Amniotic stem cell (primary cell): ENCODE measurements at regions not wholly inside any gene's neighbourhood (a gene's known extent, or its start where the extent isn't known, plus 50 kb on each side); places are given as distances from the start of the nearest gene placed in this dataset.

Source experiments
- DNase-seq: peaks from one replicate; lab custom pipeline; 2025; lab: John Stamatoyannopoulos, UW

DNA sequence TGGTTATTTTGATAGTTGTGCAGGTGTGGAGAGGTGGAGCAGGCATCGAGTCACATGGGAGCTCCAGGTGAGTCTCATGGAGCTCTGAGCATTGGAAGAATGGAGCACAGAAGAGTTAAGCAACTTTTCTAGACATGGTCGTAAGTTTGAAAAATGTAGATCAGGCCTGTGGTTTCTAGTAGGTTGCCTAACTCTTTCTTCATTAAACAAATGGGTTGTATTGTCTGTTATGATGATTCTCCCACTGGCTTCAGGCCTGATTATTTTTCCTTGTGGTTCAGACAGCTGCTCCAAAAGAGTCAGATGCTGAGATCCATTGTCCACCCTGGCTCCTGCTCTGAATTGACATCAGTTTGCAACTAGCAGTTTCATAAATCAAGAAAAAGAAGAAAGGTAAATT is 80.3 kb upstream of the RPS23 start:
- no peak for DNase-seq

DNA sequence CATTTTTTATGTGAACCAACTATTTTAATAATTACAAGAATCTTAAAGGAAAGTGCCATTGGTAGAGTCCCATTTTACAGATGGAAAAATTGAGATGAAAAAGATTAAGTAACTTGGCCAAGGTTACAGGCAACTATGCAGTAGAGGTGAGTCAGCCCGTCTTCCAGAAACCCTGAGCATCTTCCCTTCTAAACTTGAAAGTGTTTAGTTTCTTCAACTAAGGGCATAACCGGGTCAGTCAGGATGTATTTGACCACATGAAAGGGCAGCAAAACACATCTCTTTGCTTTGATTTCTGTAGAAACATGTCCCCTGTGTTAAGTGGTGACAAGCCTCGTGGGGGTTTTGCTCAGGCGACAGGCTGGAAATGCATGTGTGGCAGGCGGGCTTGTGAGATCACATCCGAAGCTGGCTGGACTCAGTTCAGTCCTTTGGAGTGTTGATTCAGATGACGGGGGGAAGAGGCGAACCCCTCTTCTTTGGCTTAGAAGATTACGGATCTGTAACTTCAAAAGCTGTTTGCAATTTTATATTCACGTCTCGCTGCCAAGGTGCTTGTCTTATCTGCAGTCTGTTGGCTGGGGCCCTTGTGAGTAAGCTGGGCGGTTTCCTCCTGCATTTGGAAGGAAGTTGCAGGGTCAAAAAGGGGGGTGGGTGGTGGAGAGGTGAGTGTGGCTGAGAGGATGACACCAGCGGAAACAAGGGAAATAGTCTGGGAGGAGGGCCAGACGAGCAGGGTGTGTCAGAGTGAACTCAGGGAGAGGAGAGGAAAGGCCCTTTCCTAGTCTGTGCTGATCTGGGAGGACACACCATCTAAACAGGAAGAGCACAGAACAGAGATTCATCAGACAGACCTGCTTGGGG is 78.9 kb upstream of the RPS23 start:
- DNase-seq: peak; percentile 47

DNA sequence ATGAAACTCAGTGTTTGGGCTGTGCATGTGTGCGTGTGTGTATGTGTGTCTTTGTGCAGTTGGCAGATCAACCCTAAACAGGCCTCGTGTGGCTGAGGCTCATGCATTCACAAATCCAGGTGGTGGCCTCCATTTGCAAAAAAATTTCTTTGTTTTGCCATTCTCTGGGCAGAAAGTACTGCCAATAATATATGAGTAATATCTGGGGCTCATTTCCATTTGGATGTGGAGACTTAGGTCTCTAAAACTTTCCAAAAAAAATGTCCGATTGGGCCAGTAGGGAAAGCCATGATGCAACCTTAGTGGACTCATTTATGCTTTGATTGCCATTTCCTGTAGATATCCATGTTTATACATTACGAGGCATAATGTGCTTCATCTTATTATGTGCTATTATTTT is 77.9 kb upstream of the RPS23 start:
- no peak for DNase-seq

DNA sequence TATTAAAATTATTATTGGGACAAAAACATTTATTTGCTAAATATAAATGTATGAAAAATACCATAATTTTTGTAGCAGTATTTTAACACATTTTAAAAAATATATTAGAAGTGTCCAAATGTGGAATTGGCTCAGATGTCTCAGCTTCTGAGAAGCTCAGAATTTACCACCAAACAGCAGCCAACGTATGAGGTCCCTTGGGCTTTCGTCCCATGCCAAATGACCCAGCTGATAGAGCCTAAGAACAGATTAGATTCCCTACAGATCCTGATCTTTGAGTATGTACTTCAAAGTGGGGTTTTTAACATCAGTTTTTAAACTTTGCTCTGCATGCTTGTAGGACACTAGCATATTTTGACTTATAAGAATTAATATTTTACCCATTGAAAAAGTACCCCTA is 77.3 kb upstream of the RPS23 start:
- no peak for DNase-seq

DNA sequence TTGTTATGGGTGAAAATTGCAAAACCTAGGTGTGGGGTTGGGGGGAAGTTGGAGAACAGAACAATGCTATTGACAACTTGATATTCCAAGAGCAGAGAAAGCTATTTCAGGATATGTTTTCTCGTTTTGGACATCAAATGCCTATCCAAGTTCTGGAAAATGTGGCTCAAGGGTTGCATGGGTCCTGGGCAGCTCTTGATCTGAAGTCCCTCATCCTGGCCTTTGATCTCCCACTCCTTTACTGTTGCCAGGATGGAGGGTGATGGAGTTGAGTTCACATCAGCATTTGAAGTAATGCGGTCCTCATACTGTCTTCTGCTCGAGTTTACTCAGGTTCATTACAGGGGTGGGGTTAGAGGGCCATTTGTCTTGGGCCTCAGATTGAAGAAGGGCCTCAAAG is 76.9 kb upstream of the RPS23 start:
- no peak for DNase-seq

DNA sequence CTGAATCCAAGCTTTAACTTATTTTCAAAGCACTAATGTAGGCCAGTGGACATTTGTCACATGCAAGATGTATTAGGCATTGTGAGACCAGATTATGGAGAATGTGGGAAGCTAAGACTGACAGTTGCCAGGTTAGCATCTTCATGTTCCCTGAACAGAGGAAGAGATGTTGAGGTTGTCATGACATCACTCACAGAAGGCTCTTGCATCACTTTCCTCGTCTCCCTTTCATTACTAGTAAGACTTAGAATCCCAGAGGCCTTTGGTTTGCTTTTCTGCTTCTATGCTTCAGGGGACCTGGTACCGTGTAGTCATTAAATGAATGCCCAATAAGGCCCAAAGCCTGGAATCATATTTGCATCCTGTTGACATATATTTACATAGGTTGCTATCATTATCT is 76.4 kb upstream of the RPS23 start:
- no peak for DNase-seq

DNA sequence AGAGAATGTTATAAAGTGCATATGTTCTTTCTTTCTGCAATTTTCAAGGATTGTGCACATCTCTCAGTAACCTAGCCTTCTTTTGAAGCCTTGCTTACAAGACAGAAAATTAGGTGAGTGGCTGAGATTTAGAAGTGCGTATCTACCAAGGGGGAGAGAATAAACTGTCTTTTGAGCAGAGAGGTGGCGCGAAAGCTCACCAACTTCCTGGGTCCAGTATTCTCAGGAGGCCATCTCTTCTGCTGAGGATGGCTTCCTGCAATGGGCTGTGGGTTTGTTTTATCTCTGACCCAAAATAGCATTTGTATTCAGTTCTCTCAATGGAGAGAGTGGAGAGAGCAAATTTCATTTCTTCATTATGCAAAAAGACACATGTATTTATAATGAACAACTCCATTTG is 75.4 kb upstream of the RPS23 start:
- DNase-seq: no peak

DNA sequence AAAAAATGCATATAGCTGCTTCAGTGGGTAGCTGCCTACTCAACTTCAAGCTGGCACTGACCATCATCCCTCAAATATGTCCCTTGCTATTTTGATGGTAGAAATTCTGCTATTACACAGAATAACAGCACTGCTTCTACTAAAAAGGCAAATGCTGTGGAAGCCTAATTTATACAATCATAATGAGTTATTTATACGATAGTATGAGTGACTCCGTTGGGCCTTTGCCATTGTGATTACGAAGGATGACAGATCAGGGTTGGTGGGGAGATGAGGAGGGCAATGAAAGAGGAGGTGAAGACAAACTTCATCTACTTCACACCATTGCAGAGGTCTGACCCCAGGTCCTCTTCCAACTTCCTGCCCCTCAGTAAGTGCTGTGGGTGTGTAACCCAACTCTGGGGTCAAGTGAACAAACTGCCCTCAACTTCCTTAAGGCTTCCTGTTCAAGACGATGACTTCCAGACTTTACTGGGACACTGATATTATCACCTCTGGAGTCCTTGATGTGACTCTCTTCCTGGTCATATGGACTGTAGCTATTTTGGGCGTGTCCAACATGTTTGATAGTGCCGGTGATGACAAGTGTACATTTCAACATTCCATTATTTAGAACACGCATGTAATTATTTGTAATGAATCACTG is 74.1 kb upstream of the RPS23 start:
- DNase-seq: no peak

DNA sequence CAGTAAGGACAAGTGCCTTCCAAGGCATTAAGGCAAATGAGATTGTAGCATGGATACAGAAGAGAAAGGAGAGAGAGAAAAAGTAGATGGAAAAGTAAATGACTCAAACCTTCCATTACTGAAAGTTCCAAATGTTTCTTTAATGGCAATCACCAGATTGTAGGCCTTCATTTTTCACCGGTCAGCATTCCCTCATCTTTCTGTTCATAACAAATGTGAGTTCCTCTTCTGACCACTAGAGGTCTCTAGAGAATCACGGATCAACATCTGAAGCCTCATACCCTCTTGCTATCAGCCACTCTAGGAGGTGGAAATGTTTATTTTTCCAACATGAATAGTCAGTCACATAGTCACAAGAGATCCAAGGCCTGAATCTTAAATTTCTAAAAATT is 73.6 kb upstream of the RPS23 start:
- DNase-seq: no peak

DNA sequence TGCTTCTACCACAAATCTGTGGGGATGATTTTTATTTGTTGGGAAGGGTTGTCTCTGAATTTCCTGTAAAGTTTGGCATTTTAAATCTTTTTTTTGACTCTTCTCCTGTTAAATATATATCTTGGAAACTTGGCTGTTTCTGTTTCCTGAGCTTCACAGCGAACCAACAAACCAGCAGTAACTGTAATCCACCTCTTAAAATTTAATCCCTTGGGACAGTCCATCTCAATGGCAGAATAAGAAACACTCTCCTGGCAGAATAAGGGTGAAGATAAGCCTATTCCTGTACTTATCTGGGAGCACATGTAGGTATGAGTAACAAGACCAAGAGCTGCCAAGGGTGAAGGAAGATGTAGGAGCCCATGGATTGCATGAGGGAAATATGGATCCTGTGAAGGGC is 73.1 kb upstream of the RPS23 start:
- DNase-seq: no peak

DNA sequence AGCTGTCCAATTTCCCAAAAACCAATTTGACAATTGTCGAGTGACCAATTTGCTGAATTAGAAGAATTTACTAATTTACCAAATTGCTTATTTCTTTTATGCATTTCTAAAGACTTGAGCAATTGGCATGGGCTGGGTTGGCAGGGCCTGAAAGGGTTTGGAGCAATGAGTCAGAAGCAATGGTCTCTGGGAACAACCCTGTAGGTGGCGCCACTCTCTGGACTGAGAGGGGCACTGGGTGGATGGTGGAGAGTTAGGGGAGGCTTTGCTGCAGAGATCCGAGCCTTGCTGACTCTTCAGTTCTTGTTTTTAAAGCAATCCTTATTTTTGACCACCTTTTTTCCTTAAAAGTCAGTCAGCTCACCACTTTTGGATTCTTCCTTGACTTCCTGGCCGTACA is 71.5 kb upstream of the RPS23 start:
- no peak for DNase-seq

DNA sequence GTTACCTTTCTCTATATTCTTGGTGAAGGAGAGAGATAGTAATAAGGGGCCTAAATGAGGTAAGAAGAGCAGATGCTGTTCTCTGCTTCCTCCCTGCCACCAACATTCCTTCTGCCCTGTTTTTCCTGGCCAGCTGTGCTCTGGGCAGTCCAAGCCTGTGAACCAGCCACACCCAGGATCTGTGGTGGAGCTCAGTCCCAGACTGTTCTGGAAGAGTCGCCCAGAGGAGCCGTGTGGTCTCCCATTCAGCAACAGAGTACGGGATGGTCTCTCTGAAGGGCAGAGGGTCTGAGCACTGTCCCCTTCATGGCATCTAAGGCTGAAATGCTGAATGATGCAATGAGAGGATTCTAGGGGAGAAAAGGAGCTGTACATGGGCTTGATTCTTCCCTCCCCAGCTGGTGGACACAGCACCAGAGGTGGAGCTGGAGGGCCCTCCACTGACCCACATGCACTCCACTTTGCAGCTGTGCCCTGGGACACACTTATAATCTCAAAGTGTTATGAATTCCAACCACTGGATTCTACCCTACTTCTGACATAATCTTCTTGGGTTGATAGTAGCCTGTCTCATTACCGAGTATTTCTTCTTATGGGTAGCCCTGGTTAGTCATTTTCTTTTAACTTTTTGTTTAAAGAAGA is 70.8 kb upstream of the RPS23 start:
- DNase-seq: no peak

DNA sequence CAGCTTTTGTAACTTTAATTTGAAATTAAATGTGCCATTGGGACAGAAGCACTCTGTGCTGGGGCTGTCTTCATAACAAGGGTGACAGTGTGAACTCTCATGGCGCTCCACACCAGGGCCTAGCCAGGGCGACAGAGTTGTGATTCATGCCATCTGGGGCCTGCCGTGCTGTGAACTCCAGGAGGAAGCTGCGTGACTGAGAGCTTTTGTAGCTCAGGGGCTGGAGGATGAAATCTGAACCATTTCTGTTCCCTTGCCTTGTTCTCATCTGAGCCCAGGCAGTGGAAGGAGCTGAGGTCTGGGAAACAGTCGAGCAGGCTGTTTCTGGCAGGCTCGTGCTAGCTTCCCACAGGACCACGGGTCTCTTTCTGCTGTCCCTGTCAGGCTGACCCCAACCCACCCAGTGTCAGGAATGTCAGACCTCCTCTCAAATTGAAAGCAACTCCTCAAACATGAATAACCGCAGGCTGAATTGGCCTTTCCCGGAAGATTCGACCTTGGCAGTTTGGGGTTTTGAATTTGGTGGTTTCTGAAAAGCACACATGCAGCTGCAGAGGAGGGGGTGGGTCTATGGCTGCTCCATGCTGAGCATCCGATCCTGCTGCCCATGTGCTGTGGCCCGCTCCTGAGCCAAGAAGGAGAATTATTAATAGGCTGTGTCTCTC is 69.2 kb upstream of the RPS23 start:
- DNase-seq: peak; percentile 69

DNA sequence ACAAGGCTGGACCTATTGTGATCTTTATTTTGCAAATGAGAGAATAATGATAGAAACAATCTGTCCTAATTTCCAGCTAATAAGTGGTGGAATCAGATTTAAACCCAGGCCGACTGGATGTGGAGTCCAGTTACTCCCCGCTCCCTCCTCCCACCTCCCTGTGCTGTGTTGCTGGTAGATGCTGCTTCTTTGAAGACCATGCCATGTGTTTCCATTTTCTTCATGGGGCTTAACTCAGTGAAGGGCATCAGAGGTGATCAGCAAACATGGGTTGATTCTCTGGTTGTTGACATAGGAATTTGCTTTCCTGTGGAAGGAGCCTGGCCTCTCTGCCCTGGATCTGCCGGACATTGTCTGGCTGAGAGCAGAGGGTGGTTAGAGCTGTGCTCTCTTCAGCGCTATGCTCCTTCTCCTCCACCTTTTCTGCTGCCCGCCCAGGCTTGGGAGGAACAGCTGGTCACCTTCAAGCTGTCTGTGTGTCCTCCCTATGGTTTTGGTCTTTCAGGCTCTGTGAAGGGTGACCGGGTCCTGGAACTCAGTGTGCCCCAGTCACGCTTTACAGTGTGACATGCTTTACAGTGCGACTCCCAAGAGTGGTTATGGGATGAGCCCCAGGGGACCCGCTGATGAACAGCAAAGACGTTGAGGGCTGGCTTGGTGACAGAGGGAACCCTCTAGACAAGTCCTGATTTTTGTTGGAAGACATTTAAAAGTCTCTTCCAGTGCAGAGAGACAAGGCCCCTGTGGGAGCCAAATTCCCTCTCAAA is 68.4 kb upstream of the RPS23 start:
- no peak for DNase-seq

DNA sequence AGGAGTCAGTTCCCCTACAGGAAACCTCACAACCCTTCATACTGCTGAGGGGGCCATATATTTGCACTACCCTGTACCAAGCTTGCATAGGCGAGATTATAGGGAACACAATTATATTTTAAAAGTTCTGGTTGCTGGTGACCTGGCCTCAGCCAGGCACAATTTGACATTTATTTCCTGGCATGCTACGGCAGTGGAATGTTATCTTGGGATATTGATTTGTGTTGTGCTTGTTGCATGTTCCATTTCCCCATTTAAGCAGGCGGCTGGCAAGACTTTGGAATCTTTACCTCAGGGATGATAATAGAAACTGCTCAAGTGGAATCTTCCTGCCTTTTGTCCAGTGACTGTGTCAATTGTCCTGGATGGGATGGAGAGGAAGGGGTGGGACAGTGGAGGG is 67.0 kb upstream of the RPS23 start:
- DNase-seq: no peak

DNA sequence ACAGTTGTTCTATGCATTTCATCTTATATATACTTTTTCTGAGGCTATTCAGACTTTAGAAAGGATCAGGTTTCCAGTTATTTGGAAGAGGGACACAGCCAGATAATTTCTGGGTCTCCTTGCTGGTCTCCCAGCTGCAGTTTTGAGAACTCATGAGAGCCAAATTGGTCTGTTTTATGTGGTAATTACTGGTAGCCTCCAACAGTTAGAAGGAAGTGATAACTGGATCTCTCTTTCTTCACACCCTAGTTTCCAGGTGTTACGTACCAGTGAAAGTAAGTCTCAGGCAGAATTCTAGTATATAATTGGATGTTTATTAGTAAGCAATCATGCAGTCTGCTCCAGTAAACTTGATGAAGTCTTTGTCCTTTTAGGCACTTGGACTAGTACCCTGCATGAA is 63.2 kb upstream of the RPS23 start:
- DNase-seq: no peak

DNA sequence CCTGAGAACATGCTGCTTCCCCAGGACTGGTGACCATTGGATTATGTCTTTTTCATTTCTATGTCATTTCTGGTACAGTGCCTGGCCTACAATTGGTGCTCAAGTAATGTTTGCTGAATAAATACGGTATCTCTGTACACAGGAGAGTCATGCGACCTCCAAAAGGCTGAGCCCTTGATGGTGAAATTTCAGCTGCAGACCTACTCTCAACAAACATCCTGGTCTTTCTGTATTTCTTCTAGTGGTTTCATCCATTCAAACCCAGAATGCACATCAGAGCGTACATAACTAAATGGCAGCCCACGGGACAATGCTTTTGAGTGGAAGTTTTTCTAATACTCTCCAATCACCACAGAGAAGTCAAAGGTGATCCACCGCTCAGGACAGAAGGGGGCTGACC is 62.6 kb upstream of the RPS23 start:
- DNase-seq: no peak

DNA sequence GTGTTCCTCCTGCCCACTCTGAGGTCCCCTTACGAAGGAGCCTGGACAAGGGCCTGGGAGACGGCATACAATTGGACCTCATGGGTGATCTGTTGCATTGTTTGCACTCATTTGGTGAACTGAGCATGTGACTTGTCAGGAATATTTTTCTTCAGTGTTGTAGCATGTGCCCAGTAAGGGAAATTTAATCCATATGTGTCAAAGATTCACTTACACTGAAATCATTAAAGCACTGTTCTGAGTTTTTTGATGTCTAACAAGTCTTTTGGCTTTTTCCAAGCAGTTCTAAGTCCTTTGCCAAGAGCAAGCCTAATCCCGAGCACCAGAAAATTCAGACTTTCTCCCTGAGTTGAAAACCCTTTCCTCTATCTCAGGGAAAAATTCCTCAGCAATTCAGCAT is 61.6 kb upstream of the RPS23 start:
- no peak for DNase-seq

DNA sequence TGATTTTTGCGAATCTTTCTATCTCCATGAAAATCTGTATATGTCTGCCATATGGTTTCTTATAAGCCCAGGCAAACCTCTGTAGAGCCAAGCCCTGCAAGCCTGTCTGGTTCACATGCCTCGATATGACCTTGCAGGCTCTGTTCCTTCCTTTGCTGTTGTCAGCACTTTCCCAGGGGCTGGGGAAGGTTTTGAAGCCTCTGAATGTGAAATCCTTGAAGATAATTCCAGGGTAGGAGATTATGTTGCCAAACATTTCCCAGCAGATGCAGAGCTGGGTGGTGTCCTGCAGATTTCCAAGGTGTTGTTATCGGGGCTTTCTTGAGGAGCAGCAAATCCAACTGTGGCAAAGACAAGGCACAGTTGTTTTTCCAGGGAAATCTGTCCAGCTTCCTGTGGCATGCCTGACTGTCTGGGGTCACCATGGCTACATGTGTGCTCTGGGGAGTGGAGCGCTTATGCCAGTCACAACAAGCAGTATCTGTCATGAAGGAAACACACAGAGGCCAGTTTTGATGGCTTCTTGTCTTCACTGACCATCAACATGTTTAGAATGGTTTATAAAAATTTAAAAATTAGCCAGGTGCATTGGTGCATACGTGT is 60.7 kb upstream of the RPS23 start:
- no peak for DNase-seq

DNA sequence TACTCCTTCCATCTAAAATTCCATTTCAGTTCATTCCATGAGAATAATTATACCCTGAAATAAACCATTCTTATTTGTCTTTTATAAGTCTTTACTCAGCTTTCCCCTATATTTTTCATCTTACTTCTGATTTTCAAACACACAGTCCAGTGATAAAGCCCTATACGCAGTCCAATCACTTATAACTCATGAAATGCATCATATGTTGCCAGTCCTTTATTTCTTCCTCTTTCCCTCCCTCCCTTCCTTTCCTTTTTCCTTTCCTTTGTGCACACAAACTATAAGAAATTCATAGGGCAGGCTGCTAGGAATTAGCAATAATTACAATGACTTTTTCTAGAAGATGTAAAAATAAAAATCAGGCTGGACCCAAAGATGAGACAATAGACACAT is 58.8 kb upstream of the RPS23 start:
- no peak for DNase-seq

DNA sequence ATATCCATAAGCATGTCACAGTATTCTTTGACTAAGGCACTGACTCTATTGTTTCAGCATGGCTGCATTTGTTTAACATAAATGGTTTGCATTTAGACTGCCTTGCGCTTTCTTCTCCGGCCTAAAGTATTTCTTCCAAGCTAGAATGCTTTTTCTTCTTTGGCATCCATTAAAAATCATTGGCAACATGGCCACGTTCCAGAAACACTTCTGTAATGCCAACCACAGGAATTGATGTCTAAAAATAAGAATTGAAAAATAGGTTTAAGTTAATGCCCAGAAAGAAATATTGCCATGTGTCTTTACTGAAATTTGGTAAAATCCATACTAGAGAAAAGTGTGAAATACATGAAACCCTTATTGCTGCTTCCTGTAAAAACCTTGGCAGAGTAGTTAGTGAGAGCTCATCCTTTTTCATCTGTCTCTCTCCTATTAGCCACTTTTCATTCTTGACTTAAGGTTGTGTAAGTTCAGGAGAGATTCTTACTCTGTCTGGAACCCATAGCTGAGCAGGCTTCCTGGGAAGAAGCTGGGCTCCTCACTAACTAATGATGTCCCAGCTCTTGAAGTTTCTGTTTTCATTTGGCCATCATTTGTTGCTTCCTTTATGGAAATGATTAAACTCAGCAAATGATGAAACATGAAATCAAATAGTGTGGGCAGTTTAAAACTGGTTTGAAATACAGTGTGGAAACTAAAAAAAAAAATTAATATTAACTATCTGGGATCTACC is 58.2 kb upstream of the RPS23 start:
- DNase-seq: no peak
